Sigmoid colon (tissue), 6 donors: ENCODE measurements at regions not wholly inside any gene's neighbourhood (a gene's known extent, or its start where the extent isn't known, plus 50 kb on each side); places are given as distances from the start of the nearest gene placed in this dataset.

Experiments
- DNase-seq: peaks from one replicate; pipeline ENCODE4 v3.0.0-alpha.2; 2019
- H3K27ac ChIP-seq, 4 donors: fragments of 200-600 bp; sonication (generic); one replicate each; pipeline ENCODE4 v1.5.1; 2016 to 2019; ENCODE audit warnings: mild to moderate bottlenecking in 1 of 4
- H3K27me3 ChIP-seq, 3 donors: fragments of 200-600 bp; sonication (generic); one replicate each; pipeline ENCODE4 v1.5.1; 2019; ENCODE audit warnings: mild to moderate bottlenecking in 1 of 3
- H3K36me3 ChIP-seq, 4 donors: fragments of 200-600 bp; sonication (generic); one replicate each; pipeline ENCODE4 v1.5.1; 2016 to 2019
- H3K4me1 ChIP-seq, 4 donors: fragments of 200-600 bp; sonication (generic); one replicate each; pipeline ENCODE4 v1.5.1; 2017 to 2019
- H3K4me3 ChIP-seq, 4 donors: fragments of 200-600 bp; sonication (generic); one replicate each; pipeline ENCODE4 v1.5.1; 2017 to 2019; ENCODE audit warnings: mild to moderate bottlenecking in 2 of 4, moderate library complexity in 1 of 4
- H3K9me3 ChIP-seq, 4 donors: fragments of 200-600 bp in 3 of 4; sonication (generic) in 3 of 4; one replicate each; pipeline versions ENCODE4 v1.5.1 to v1.6.1; 2013 to 2019
- CTCF ChIP-seq, 4 experiments: fragments of 450-650 bp in 3 of 4; fragments of 200-600 bp in 1 of 4; IDR thresholded peaks; one replicate each; pipeline ENCODE4 v1.5.1; 2016 to 2019; ENCODE audit warnings: antibody characterized with exemption in 4 of 4, mild to moderate bottlenecking in 3 of 4, moderate library complexity in 2 of 4
- EP300 ChIP-seq, 4 donors: sonication (generic); formaldehyde crosslinking; IDR thresholded peaks; one replicate each; pipeline ENCODE4 v1.6.1; 2017; ENCODE audit warnings: antibody characterized with exemption in 4 of 4
- POLR2A ChIP-seq, 2 donors: fragments of 450-650 bp; IDR thresholded peaks; one replicate each; pipeline ENCODE4 v1.6.1; 2016; ENCODE audit warnings: antibody characterized with exemption in 2 of 2, mild to moderate bottlenecking in 2 of 2, moderate library complexity in 2 of 2
- POLR2AphosphoS5 ChIP-seq, 4 donors: sonication (generic); formaldehyde crosslinking; IDR thresholded peaks; one replicate each; pipeline ENCODE4 v1.6.1; 2017; ENCODE audit warnings: antibody characterized with exemption in 4 of 4
- WGBS, 2 donors: extraction: QIAGEN DNeasy Blood & Tissue Kit; methylation state at CpG; one replicate each; pipeline ENCODE4 v1.1.7; 2013; 5-methylcytosine and 5-hydroxymethylcytosine counted together
- intact Hi-C: fragments of 100-400 bp; cut with DNase I; formaldehyde crosslinking; loops from one replicate; pipeline ENCODE4 v1.15.1; 2023
- donor health status: healthy with polysubstance abuse.
- donor health status: healthy.

GRCh38 chr17:79204261-79204660, 129.6 kb downstream of the ENGASE start:
- Histone ChIP-seq H3K27me3 (no peaks in the 10 kb centered on the region), H3K4me1 (no peaks in the 10 kb centered on the region), H3K9me3 (no peaks in the 10 kb centered on the region), H3K36me3 (peaks cover 0 to 18% (median 0%) of the 10 kb centered on the region in 4 donors), H3K27ac (no peak overlapping the region), H3K4me3 (no peak overlapping the region)
- no peak for DNase-seq
- WGBS, 2 donors, result 93 to 95% methylated on average over 20 of the region's 20 CpGs
- TF ChIP-seq EP300 (IDR thresholded peaks at IDR 0.05), result no peak
- no peak for TF ChIP-seq POLR2A (IDR thresholded peaks at IDR 0.05)
- TF ChIP-seq CTCF (IDR thresholded peaks at IDR 0.05), result no peak
- no peak for TF ChIP-seq POLR2AphosphoS5 (IDR thresholded peaks at IDR 0.05)
- intact Hi-C loops, result no loop called here

GRCh38 chr17:79203657-79204056, 129.0 kb downstream of the ENGASE start:
- H3K4me1 ChIP-seq, result no peaks in the 10 kb centered on the region
- TF ChIP-seq CTCF (IDR thresholded peaks at IDR 0.05) (no peak), POLR2AphosphoS5 (IDR thresholded peaks at IDR 0.05) (no peak), POLR2A (IDR thresholded peaks at IDR 0.05) (no peak), EP300 (IDR thresholded peaks at IDR 0.05) (no peak)
- intact Hi-C loops, result no loop called here
- DNase-seq, result no peak
- H3K4me3 ChIP-seq, result no peak overlapping the region
- H3K9me3 ChIP-seq, result no peaks in the 10 kb centered on the region
- H3K36me3 ChIP-seq, result peaks cover 0 to 16% (median 0%) of the 10 kb centered on the region in 4 donors
- H3K27ac ChIP-seq, result no peak overlapping the region
- H3K27me3 ChIP-seq, result no peaks in the 10 kb centered on the region
- 75 to 81% methylated on average over 5 of the region's 5 CpGs for WGBS, 2 donors

- no peaks in the 10 kb centered on the region for H3K9me3 ChIP-seq
- intact Hi-C loops, result no loop called here
- WGBS, 2 donors, result 66 to 73% methylated on average over 7 to 8 of the region's 9 CpGs
- H3K36me3 ChIP-seq, result peaks cover 0 to 16% (median 0%) of the 10 kb centered on the region in 4 donors
- no peaks in the 10 kb centered on the region for H3K4me1 ChIP-seq
- DNase-seq, result no peak
- TF ChIP-seq CTCF (IDR thresholded peaks at IDR 0.05), result no peak
- no peak for TF ChIP-seq EP300 (IDR thresholded peaks at IDR 0.05)
- no peak for TF ChIP-seq POLR2AphosphoS5 (IDR thresholded peaks at IDR 0.05)
- TF ChIP-seq POLR2A (IDR thresholded peaks at IDR 0.05), result no peak
- no peak overlapping the region for H3K27ac ChIP-seq
- H3K4me3 ChIP-seq, result no peak overlapping the region
- no peaks in the 10 kb centered on the region for H3K27me3 ChIP-seq
These were observed 128.4 kb downstream of the ENGASE start for GRCh38 chr17:79203016-79203415.

GRCh38 chr17:79202480-79202879, 127.9 kb downstream of the ENGASE start:
- Histone ChIP-seq H3K27me3 (no peaks in the 10 kb centered on the region), H3K9me3 (no peaks in the 10 kb centered on the region), H3K4me3 (no peak overlapping the region), H3K4me1 (no peaks in the 10 kb centered on the region), H3K36me3 (peaks cover 0 to 16% (median 0%) of the 10 kb centered on the region in 4 donors), H3K27ac (no peak overlapping the region)
- no peak for TF ChIP-seq POLR2AphosphoS5 (IDR thresholded peaks at IDR 0.05)
- 68 to 73% methylated on average over 12 of the region's 12 CpGs for WGBS, 2 donors
- no peak for DNase-seq
- intact Hi-C loops, result no loop called here

- no peak for TF ChIP-seq POLR2A (IDR thresholded peaks at IDR 0.05)
- no peak for TF ChIP-seq POLR2AphosphoS5 (IDR thresholded peaks at IDR 0.05)
- TF ChIP-seq CTCF (IDR thresholded peaks at IDR 0.05), result no peak
- no peak for TF ChIP-seq EP300 (IDR thresholded peaks at IDR 0.05)
- Histone ChIP-seq H3K27ac (no peak overlapping the region), H3K9me3 (no peaks in the 10 kb centered on the region), H3K27me3 (no peaks in the 10 kb centered on the region), H3K36me3 (peaks cover 0 to 15% (median 0%) of the 10 kb centered on the region in 4 donors), H3K4me3 (no peak overlapping the region), H3K4me1 (no peaks in the 10 kb centered on the region)
- intact Hi-C loops, result no loop called here
- 58 to 65% methylated on average over 15 of the region's 15 CpGs for WGBS, 2 donors
- no peak for DNase-seq
These were observed 127.1 kb downstream of the ENGASE start for GRCh38 chr17:79201536-79202227.
